ENCODE measurements at regions not wholly inside any gene's neighbourhood (a gene's known extent, or its start where the extent isn't known, plus 50 kb on each side); places are given as distances from the start of the nearest gene placed in this dataset.

DNA sequence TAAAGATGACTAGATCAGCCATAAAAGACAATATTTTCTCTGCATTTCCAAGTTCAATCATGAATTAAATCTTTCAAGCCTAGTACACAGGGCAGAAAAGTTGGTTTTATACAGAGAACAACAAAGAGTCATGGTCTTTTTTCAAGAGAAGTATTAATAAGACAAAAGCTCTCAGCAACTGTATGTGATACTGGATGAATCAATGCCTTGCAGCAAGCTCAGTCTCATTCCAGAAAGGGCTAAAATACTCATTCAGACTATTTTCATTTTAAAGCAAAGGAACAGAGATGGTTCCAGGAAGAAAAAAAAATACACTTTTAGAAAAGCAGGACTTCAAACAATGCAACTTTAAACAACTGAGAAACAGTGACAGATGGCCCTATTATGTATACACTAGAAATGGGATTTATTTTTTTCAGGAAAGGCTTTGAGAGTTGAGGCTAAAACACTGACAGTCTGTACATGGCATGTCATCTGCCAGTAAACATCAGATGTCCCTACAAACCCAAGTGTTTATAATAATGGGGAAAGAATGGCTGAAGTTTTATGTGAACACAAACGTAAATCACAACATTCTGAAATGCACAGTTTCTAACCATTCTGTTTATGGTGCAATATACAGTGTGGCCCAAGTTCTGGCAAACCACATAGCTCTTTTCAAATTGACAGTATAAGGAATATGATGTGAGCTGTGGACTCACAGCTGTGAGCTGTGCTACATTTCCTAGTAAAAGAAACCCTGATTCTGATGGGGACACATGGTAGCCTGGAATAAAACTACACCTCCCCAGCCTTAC is 114.3 kb upstream of the DST start:
- TF ChIP-seq POLR2A (IDR thresholded peaks at IDR 0.05; ENCODE audit: low read length) = no peak
- no peak for TF ChIP-seq GATA1 (IDR thresholded peaks at IDR 0.05; ENCODE audit: low read depth, low read length)

Measured in erythroblast (primary cell).